A549 (cell line): ENCODE measurements at regions not wholly inside any gene's neighbourhood (a gene's known extent, or its start where the extent isn't known, plus 50 kb on each side); places are given as distances from the start of the nearest gene placed in this dataset.

Source experiments
- ATAC-seq, 2 experiments: fragments of 200-7000 bp in 1 of 2; fragments of >200 bp in 1 of 2; cut with Nextera tagmentation in 1 of 2; cut with Tn5 transposase in 1 of 2; 3 replicates each; pipeline versions ENCODE4 v1.8.0 to v1.9.1; 2018 to 2020; ENCODE audit warnings: mild to moderate bottlenecking in 1 of 2, moderate library complexity in 1 of 2
- CTCF ChIA-PET: fragments of 300-600 bp; sonication (Branson Sonifier 250); formaldehyde crosslinking; extraction: SDS; loops from one replicate; lab custom pipeline; 2021; ENCODE audit warnings: antibody characterized with exemption, inconsistent platforms; lab: Yijun Ruan, JAX
- POLR2A ChIA-PET: fragments of 350-600 bp; formaldehyde crosslinking; extraction: SDS; loops from one replicate; lab custom pipeline; 2021; ENCODE audit warnings: antibody characterized with exemption, inconsistent platforms; lab: Yijun Ruan, JAX
- DNase-seq, 2 experiments: peaks; one replicate each; pipeline versions ENCODE4 v3.0.0 to v3.0.0-alpha.2; 2011 to 2016; ENCODE audit warnings: low read depth in 1 of 2, low spot score in 1 of 2
- FAIRE-seq: peaks from 2 replicates; lab custom pipeline; 2011; peaks lifted over from hg19 to GRCh38; lab: Jason Lieb, UNC
- H3K27ac ChIP-seq, 2 experiments: fragments of >200 bp; sonication (Bioruptor Twin); formaldehyde crosslinking; 3 replicates each; pipeline ENCODE4 v1.5.1; 2016 to 2017
- H3K4me1 ChIP-seq: fragments of >200 bp; sonication (Bioruptor Twin); formaldehyde crosslinking; 3 replicates; pipeline ENCODE4 v1.6.1; 2016
- H3K4me2 ChIP-seq: fragments of >200 bp; sonication (Bioruptor Twin); formaldehyde crosslinking; 3 replicates; pipeline ENCODE4 v1.6.1; 2016
- H3K4me3 ChIP-seq: fragments of >200 bp; sonication (Bioruptor Twin); formaldehyde crosslinking; 3 replicates; pipeline ENCODE4 v1.5.1; 2016
- H3K9me3 ChIP-seq: fragments of >200 bp; sonication (Bioruptor Twin); formaldehyde crosslinking; 3 replicates; pipeline ENCODE4 v1.6.1; 2016
- CBX2 ChIP-seq: fragments of 200-600 bp; sonication (generic); IDR thresholded peaks from 2 replicates; pipeline ENCODE4 v1.6.1; 2016; ENCODE audit warnings: low read depth, mild to moderate bottlenecking, borderline replicate concordance
- CHD2 ChIP-seq: fragments of 150-350 bp; IDR thresholded peaks from 2 replicates; pipeline ENCODE4 v1.6.1; 2014; ENCODE audit warnings: low read length; ENCODE audit not compliant: partially characterized antibody
- CTCF ChIP-seq: fragments of >200 bp; sonication (Bioruptor Twin); formaldehyde crosslinking; IDR thresholded peaks from 3 replicates; pipeline ENCODE4 v1.5.1; 2016
- EHF ChIP-seq: fragments of 250-450 bp; sonication (Bioruptor Pico); IDR thresholded peaks from 2 replicates; pipeline ENCODE4 v1.5.0; 2020; ENCODE audit warnings: mild to moderate bottlenecking
- EHMT2 ChIP-seq: fragments of 200-600 bp; sonication (generic); IDR thresholded peaks from 2 replicates; pipeline ENCODE4 v1.6.1; 2016; ENCODE audit warnings: antibody characterized with exemption, low read depth, mild to moderate bottlenecking, moderate library complexity
- EP300 ChIP-seq, 2 experiments: fragments of >200 bp; sonication (Bioruptor Twin); formaldehyde crosslinking; IDR thresholded peaks; 2 replicates in 1 of 2; 3 replicates in 1 of 2; pipeline ENCODE4 v1.6.1; 2016 to 2017
- ESRRA ChIP-seq: fragments of 150-350 bp; IDR thresholded peaks from 2 replicates; pipeline ENCODE4 v1.6.1; 2014; ENCODE audit warnings: mild to moderate bottlenecking, low read length, borderline replicate concordance
- FOSL2 ChIP-seq, 2 experiments: fragments of 450-650 bp in 1 of 2; fragments of >200 bp in 1 of 2; sonication (Bioruptor Twin) in 1 of 2; formaldehyde crosslinking; IDR thresholded peaks; 2 replicates each; pipeline versions ENCODE4 v1.5.0 to v1.6.1; 2016 to 2020; ENCODE audit warnings: mild to moderate bottlenecking in 1 of 2, moderate library complexity in 1 of 2
- GATA3 ChIP-seq: IDR thresholded peaks from 2 replicates; pipeline ENCODE4 v1.6.1; 2012; ENCODE audit warnings: borderline replicate concordance
- HMGXB4 ChIP-seq: fragments of 250-450 bp; sonication (Bioruptor Pico); IDR thresholded peaks from 2 replicates; pipeline ENCODE4 v1.5.0; 2021; ENCODE audit warnings: mild to moderate bottlenecking, moderate library complexity, borderline replicate concordance
- HOXB13 ChIP-seq: fragments of 250-450 bp; sonication (Bioruptor Pico); IDR thresholded peaks from 2 replicates; pipeline ENCODE4 v1.5.0; 2020; ENCODE audit warnings: low read depth, mild to moderate bottlenecking, moderate library complexity
- HOXB5 ChIP-seq: fragments of 250-450 bp; sonication (Bioruptor Pico); IDR thresholded peaks from 2 replicates; pipeline ENCODE4 v1.5.0; 2020; ENCODE audit warnings: mild to moderate bottlenecking, moderate library complexity
- KDM5A ChIP-seq: fragments of 200-600 bp; sonication (generic); IDR thresholded peaks from 2 replicates; pipeline ENCODE4 v1.6.1; 2016; ENCODE audit warnings: antibody characterized with exemption, mild to moderate bottlenecking
- MAFK ChIP-seq: fragments of 450-650 bp; IDR thresholded peaks from 2 replicates; pipeline ENCODE4 v1.6.1; 2014; ENCODE audit not compliant: partially characterized antibody
- NPAS2 ChIP-seq: fragments of 250-450 bp; sonication (Bioruptor Pico); IDR thresholded peaks from 2 replicates; pipeline ENCODE4 v1.8.0; 2022; ENCODE audit warnings: mild to moderate bottlenecking, moderate library complexity, borderline replicate concordance
- NR3C1 ChIP-seq: fragments of >200 bp; sonication (Bioruptor Twin); formaldehyde crosslinking; IDR thresholded peaks from 3 replicates; pipeline ENCODE4 v1.6.1; 2017
- POLR2A ChIP-seq: IDR thresholded peaks from 2 replicates; pipeline ENCODE4 v1.6.1; 2012; ENCODE audit warnings: mild to moderate bottlenecking, low read length
- RARB ChIP-seq: fragments of 250-450 bp; sonication (Bioruptor Pico); IDR thresholded peaks from 2 replicates; pipeline ENCODE4 v1.8.0; 2021; ENCODE audit warnings: mild to moderate bottlenecking, moderate library complexity
- RCOR1 ChIP-seq: fragments of 150-350 bp; IDR thresholded peaks from 2 replicates; pipeline ENCODE4 v1.6.1; 2014; ENCODE audit warnings: antibody characterized with exemption, low read length, low read depth
- RFX5 ChIP-seq: fragments of 450-650 bp; IDR thresholded peaks from 2 replicates; pipeline ENCODE4 v1.7.1; 2014; ENCODE audit warnings: antibody characterized with exemption, mild to moderate bottlenecking, moderate library complexity
- RNF2 ChIP-seq: fragments of 200-600 bp; sonication (generic); IDR thresholded peaks from 2 replicates; pipeline ENCODE4 v1.6.1; 2016; ENCODE audit warnings: low read depth, mild to moderate bottlenecking, antibody characterized with exemption, moderate library complexity, borderline replicate concordance
- SMC3 ChIP-seq: fragments of >200 bp; sonication (Bioruptor Twin); formaldehyde crosslinking; IDR thresholded peaks from 3 replicates; pipeline ENCODE4 v1.6.1; 2018; ENCODE audit warnings: inconsistent platforms
- SREBF2 ChIP-seq: fragments of 450-650 bp; IDR thresholded peaks from 2 replicates; pipeline ENCODE4 v1.6.1; 2014; ENCODE audit warnings: mild to moderate bottlenecking, moderate library complexity
- ZC3H11A ChIP-seq: fragments of 450-650 bp; IDR thresholded peaks from 2 replicates; pipeline ENCODE4 v1.6.1; 2014; ENCODE audit warnings: antibody characterized with exemption, mild to moderate bottlenecking
- ZNF302 ChIP-seq: fragments of 250-450 bp; sonication (Bioruptor Pico); IDR thresholded peaks from 2 replicates; pipeline ENCODE4 v1.9.0; 2021; ENCODE audit warnings: inconsistent platforms, mild to moderate bottlenecking, moderate library complexity
- WGBS: methylation state at CpG from one replicate; pipeline ENCODE4 v1.1.6; 2017; ENCODE audit errors: missing lambda C conversion rate; 5-methylcytosine and 5-hydroxymethylcytosine counted together
- TF ChIP-seq, protein P1 (sequence below): IDR thresholded peaks from 2 replicates; pipeline ENCODE4 v1.6.1; 2012
- TF ChIP-seq, protein P2 (sequence below): fragments of >200 bp; sonication (Bioruptor Twin); formaldehyde crosslinking; IDR thresholded peaks from 3 replicates; pipeline ENCODE4 v1.6.1; 2016
- TF ChIP-seq, protein P3 (sequence below): fragments of 150-350 bp; IDR thresholded peaks from 2 replicates; pipeline ENCODE4 v1.6.1; 2014; ENCODE audit warnings: low read depth, mild to moderate bottlenecking, low read length
- TF ChIP-seq, protein P4 (sequence below): fragments of 250-450 bp; sonication (Bioruptor Pico); IDR thresholded peaks from 2 replicates; pipeline ENCODE4 v1.5.0; 2020; ENCODE audit warnings: low read depth, mild to moderate bottlenecking, moderate library complexity
- TF ChIP-seq, protein P5 (sequence below): fragments of >200 bp; sonication (Bioruptor Twin); formaldehyde crosslinking; IDR thresholded peaks from 2 replicates; pipeline ENCODE4 v1.6.1; 2016

DNA sequence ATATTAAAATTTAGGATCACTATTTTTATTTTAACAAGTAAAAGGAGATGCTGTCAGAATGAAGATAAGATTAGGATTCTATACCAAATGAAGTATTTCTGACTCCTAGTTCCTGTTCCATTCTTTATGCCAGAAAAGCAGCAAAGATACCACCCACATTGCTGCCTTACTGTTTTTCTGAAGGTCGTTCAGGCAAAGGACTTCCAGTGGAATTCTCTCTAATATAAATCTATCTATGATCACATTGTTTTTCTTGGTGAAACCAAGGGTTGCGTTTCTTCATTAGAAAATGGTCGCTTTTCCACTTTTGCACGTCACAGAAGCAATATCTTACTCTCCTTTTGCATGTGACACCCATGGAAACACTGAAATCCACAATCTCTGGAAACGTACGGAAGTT lies 594.8 kb upstream of the ADGRL2 start:
- TF ChIP-seq RFX5 (no peak), RARB (CRISPR knock-in tag) (no peak), CTCF (no peak), KDM5A (no peak), ESRRA (no peak), EP300 (IDR thresholded peaks at IDR 0.05) (no peak), EHMT2 (no peak), POLR2A (no peak), SMC3 (no peak), CHD2 (no peak), FOSL2 (IDR thresholded peaks at IDR 0.05) (no peak), FOSL2 (CRISPR knock-in tag; IDR thresholded peaks at IDR 0.05) (no peak), HOXB13 (CRISPR knock-in tag) (no peak), RNF2 (no peak), NR3C1 (no peak)
- TF ChIP-seq, protein P1, sequence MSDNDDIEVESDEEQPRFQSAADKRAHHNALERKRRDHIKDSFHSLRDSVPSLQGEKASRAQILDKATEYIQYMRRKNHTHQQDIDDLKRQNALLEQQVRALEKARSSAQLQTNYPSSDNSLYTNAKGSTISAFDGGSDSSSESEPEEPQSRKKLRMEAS: no peak
- TF ChIP-seq, protein P2, sequence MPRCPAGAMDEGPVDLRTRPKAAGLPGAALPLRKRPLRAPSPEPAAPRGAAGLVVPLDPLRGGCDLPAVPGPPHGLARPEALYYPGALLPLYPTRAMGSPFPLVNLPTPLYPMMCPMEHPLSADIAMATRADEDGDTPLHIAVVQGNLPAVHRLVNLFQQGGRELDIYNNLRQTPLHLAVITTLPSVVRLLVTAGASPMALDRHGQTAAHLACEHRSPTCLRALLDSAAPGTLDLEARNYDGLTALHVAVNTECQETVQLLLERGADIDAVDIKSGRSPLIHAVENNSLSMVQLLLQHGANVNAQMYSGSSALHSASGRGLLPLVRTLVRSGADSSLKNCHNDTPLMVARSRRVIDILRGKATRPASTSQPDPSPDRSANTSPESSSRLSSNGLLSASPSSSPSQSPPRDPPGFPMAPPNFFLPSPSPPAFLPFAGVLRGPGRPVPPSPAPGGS: no peak
- TF ChIP-seq, protein P3, sequence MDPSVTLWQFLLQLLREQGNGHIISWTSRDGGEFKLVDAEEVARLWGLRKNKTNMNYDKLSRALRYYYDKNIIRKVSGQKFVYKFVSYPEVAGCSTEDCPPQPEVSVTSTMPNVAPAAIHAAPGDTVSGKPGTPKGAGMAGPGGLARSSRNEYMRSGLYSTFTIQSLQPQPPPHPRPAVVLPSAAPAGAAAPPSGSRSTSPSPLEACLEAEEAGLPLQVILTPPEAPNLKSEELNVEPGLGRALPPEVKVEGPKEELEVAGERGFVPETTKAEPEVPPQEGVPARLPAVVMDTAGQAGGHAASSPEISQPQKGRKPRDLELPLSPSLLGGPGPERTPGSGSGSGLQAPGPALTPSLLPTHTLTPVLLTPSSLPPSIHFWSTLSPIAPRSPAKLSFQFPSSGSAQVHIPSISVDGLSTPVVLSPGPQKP: no peak
- Histone ChIP-seq H3K9me3 (no peaks in the 10 kb centered on the region), H3K27ac (no peak overlapping the region), H3K4me1 (no peaks in the 10 kb centered on the region), H3K4me2 (no peak overlapping the region), H3K4me3 (no peak overlapping the region)
- FAIRE-seq: no peak
- POLR2A ChIA-PET: no interaction called here
- no peak for DNase-seq
- WGBS: 34% methylated on average over 6 of the region's 6 CpGs
- no peak for ATAC-seq
- CTCF ChIA-PET: no interaction called here

GRCh38 chr1:81201779-81202178 lies 599.0 kb upstream of the ADGRL2 start:
- WGBS: 54% methylated on average over 2 of the region's 2 CpGs
- TF ChIP-seq MAFK: no peak
- TF ChIP-seq CBX2: no peak
- TF ChIP-seq SREBF2: no peak
- TF ChIP-seq, protein P3: no peak
- TF ChIP-seq, protein P4, sequence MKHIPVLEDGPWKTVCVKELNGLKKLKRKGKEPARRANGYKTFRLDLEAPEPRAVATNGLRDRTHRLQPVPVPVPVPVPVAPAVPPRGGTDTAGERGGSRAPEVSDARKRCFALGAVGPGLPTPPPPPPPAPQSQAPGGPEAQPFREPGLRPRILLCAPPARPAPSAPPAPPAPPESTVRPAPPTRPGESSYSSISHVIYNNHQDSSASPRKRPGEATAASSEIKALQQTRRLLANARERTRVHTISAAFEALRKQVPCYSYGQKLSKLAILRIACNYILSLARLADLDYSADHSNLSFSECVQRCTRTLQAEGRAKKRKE (CRISPR knock-in tag): no peak
- no peak for TF ChIP-seq NPAS2 (CRISPR knock-in tag)
- TF ChIP-seq EHF (CRISPR knock-in tag): no peak
- TF ChIP-seq RCOR1: no peak
- TF ChIP-seq, protein P2: no peak
- no peak for TF ChIP-seq ZC3H11A
- no peak for TF ChIP-seq ZNF302 (CRISPR knock-in tag)
- TF ChIP-seq GATA3: no peak
- TF ChIP-seq, protein P5, sequence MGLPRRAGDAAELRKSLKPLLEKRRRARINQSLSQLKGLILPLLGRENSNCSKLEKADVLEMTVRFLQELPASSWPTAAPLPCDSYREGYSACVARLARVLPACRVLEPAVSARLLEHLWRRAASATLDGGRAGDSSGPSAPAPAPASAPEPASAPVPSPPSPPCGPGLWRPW: no peak
- TF ChIP-seq HOXB5 (CRISPR knock-in tag): no peak
- TF ChIP-seq RARB (CRISPR knock-in tag): no peak
- TF ChIP-seq HMGXB4 (CRISPR knock-in tag): no peak

More at GRCh38 chr1:81201779-81202178, 599.0 kb upstream of the ADGRL2 start:
- ATAC-seq: no peak
- no peak overlapping the region for H3K4me3 ChIP-seq
- POLR2A ChIA-PET: no interaction called here
- no peak for DNase-seq
- CTCF ChIA-PET: no interaction called here
- no peak overlapping the region for H3K27ac ChIP-seq
- H3K4me1 ChIP-seq: no peaks in the 10 kb centered on the region
- no peak overlapping the region for H3K4me2 ChIP-seq
- H3K9me3 ChIP-seq: no peaks in the 10 kb centered on the region
- FAIRE-seq: no peak
